Loucy (cell line): ENCODE measurements at regions not wholly inside any gene's neighbourhood (a gene's known extent, or its start where the extent isn't known, plus 50 kb on each side); places are given as distances from the start of the nearest gene placed in this dataset.

Experiments
- H2AFZ ChIP-seq: fragments of 200-600 bp; sonication (generic); 2 replicates; pipeline ENCODE4 v1.6.0; 2016; ENCODE audit warnings: antibody characterized with exemption, mild to moderate bottlenecking, low read length, moderate library complexity
- H3F3A ChIP-seq: fragments of 200-600 bp; 2 replicates; pipeline ENCODE4 v1.6.0; 2016; ENCODE audit warnings: antibody characterized with exemption, low read depth, mild to moderate bottlenecking
- H3K27me3 ChIP-seq: fragments of 200-600 bp; sonication (generic); 2 replicates; pipeline ENCODE4 v1.6.1; 2014; ENCODE audit warnings: low read length, mild to moderate bottlenecking; ENCODE audit not compliant: insufficient read depth, poor library complexity, severe bottlenecking
- H3K36me3 ChIP-seq: fragments of 200-600 bp; sonication (generic); 2 replicates; pipeline ENCODE4 v1.6.1; 2016; ENCODE audit warnings: low read length; ENCODE audit not compliant: insufficient read depth
- H3K4me1 ChIP-seq: fragments of 200-600 bp; sonication (generic); 2 replicates; pipeline ENCODE4 v1.5.1; 2014; ENCODE audit warnings: low read length, mild to moderate bottlenecking; ENCODE audit not compliant: insufficient read depth, poor library complexity, severe bottlenecking
- H3K4me2 ChIP-seq: fragments of 200-600 bp; sonication (generic); 2 replicates; pipeline ENCODE4 v1.6.0; 2014; ENCODE audit warnings: antibody characterized with exemption, low read length, low read depth, mild to moderate bottlenecking; ENCODE audit not compliant: poor library complexity, severe bottlenecking
- H3K4me3 ChIP-seq: fragments of 200-600 bp; sonication (generic); 2 replicates; pipeline ENCODE4 v1.5.1; 2014; ENCODE audit warnings: low read length, mild to moderate bottlenecking, mixed read lengths; ENCODE audit not compliant: poor library complexity, severe bottlenecking
- H3K79me2 ChIP-seq: fragments of 200-600 bp; sonication (generic); 2 replicates; pipeline ENCODE4 v1.6.1; 2014; ENCODE audit warnings: low read length; ENCODE audit not compliant: insufficient read depth
- H3K9ac ChIP-seq: fragments of 200-600 bp; sonication (generic); 2 replicates; pipeline ENCODE4 v1.6.0; 2014; ENCODE audit warnings: mild to moderate bottlenecking, low read depth, low read length, moderate library complexity; ENCODE audit not compliant: poor library complexity, severe bottlenecking
- H3K9me2 ChIP-seq: fragments of 200-600 bp; sonication (generic); replicated peaks from 2 replicates; pipeline ENCODE4 v1.6.1; 2016; ENCODE audit warnings: low read depth, low read length, mixed read lengths
- H3K9me3 ChIP-seq: fragments of 200-600 bp; sonication (generic); 2 replicates; pipeline ENCODE4 v1.6.1; 2014; ENCODE audit warnings: mild to moderate bottlenecking, antibody characterized with exemption, low read length, low read depth; ENCODE audit not compliant: insufficient read depth
- H4K20me1 ChIP-seq: fragments of 200-600 bp; sonication (generic); 2 replicates; pipeline ENCODE4 v1.6.0; 2014; ENCODE audit warnings: antibody characterized with exemption, low read length, mild to moderate bottlenecking; ENCODE audit not compliant: insufficient read depth, poor library complexity, severe bottlenecking
- CTCF ChIP-seq: fragments of 200-600 bp; sonication (generic); conservative IDR thresholded peaks from 2 replicates; pipeline ENCODE4 v1.5.1; 2014; ENCODE audit warnings: mild to moderate bottlenecking, antibody characterized with exemption, low read length
- EZH2phosphoT487 ChIP-seq: fragments of 200-600 bp; IDR thresholded peaks from 2 replicates; pipeline ENCODE4 v1.6.1; 2018; ENCODE audit warnings: antibody characterized with exemption, mild to moderate bottlenecking, moderate library complexity, borderline replicate concordance

GRCh38 chr10:117617086-117617485 is 74.5 kb downstream of the EMX2 start:
- Histone ChIP-seq H3K9ac (no peak overlapping the region), H4K20me1 (no peaks in the 10 kb centered on the region), H2AFZ (no peak overlapping the region), H3K79me2 (no peaks in the 10 kb centered on the region), H3K9me3 (no peaks in the 10 kb centered on the region), H3K4me2 (no peak overlapping the region), H3K4me1 (no peaks in the 10 kb centered on the region), H3K4me3 (no peak overlapping the region), H3K9me2 (no peaks in the 10 kb centered on the region), H3K36me3 (no peaks in the 10 kb centered on the region), H3K27me3 (no peaks in the 10 kb centered on the region), H3F3A (no peaks in the 10 kb centered on the region)
- TF ChIP-seq CTCF: no peak
- no peak for TF ChIP-seq EZH2phosphoT487

- no peak overlapping the region for H3K4me3 ChIP-seq
- no peaks in the 10 kb centered on the region for H3K27me3 ChIP-seq
- no peaks in the 10 kb centered on the region for H3K9me2 ChIP-seq
- H3K9me3 ChIP-seq: no peaks in the 10 kb centered on the region
- H3K4me1 ChIP-seq: no peaks in the 10 kb centered on the region
- H3F3A ChIP-seq: no peaks in the 10 kb centered on the region
- H4K20me1 ChIP-seq: no peaks in the 10 kb centered on the region
- H3K4me2 ChIP-seq: no peak overlapping the region
- no peaks in the 10 kb centered on the region for H3K79me2 ChIP-seq
- no peaks in the 10 kb centered on the region for H3K36me3 ChIP-seq
- TF ChIP-seq CTCF (no peak), EZH2phosphoT487 (no peak)
- H2AFZ ChIP-seq: no peak overlapping the region
- no peak overlapping the region for H3K9ac ChIP-seq
These were observed 75.1 kb downstream of the EMX2 start for GRCh38 chr10:117617659-117618058.

GRCh38 chr10:117619223-117619622 is 76.7 kb downstream of the EMX2 start:
- Histone ChIP-seq H3F3A (no peaks in the 10 kb centered on the region), H3K9ac (no peak overlapping the region), H3K9me3 (no peaks in the 10 kb centered on the region), H3K36me3 (no peaks in the 10 kb centered on the region), H3K27me3 (no peaks in the 10 kb centered on the region), H3K4me1 (no peaks in the 10 kb centered on the region), H3K4me3 (no peak overlapping the region), H2AFZ (no peak overlapping the region), H3K79me2 (no peaks in the 10 kb centered on the region), H3K4me2 (no peak overlapping the region), H4K20me1 (no peaks in the 10 kb centered on the region), H3K9me2 (no peaks in the 10 kb centered on the region)
- TF ChIP-seq EZH2phosphoT487: no peak
- TF ChIP-seq CTCF: no peak
